PFSK-1 (cell line): ENCODE measurements at regions not wholly inside any gene's neighbourhood (a gene's known extent, or its start where the extent isn't known, plus 50 kb on each side); places are given as distances from the start of the nearest gene placed in this dataset.

Experiments used
- FOXP2 ChIP-seq: optimal IDR thresholded peaks from 2 replicates; pipeline ENCODE3; 2011; ENCODE audit warnings: borderline replicate concordance, control low read depth, inconsistent platforms; ENCODE audit not compliant: insufficient read depth; ENCODE audit errors: extremely low read length, extremely low read depth
- POLR2AphosphoS5 ChIP-seq: IDR thresholded peaks from 2 replicates; pipeline ENCODE4 v1.6.1; 2012; ENCODE audit warnings: low read depth, mild to moderate bottlenecking, control low read depth, low read length, moderate library complexity
- REST ChIP-seq, 2 experiments: IDR thresholded peaks; 2 replicates each; pipeline versions ENCODE4 v1.6.1 to v1.8.0; 2011 to 2012; ENCODE audit warnings: low read depth in 2 of 2, low read length in 2 of 2, control low read depth in 1 of 2, inconsistent platforms in 1 of 2, mild to moderate bottlenecking in 1 of 2, moderate library complexity in 1 of 2; ENCODE audit not compliant: insufficient read depth in 1 of 2
- SIN3A ChIP-seq: IDR thresholded peaks from 2 replicates; pipeline ENCODE4 v1.6.1; 2012; ENCODE audit warnings: mild to moderate bottlenecking, low read length, moderate library complexity, borderline replicate concordance; ENCODE audit not compliant: insufficient read depth
- TAF1 ChIP-seq: IDR thresholded peaks from 2 replicates; pipeline ENCODE4 v1.6.1; 2012; ENCODE audit warnings: low read length, control low read depth, borderline replicate concordance; ENCODE audit not compliant: insufficient read depth

GRCh38 chr2:56018267-56018666, 94.7 kb upstream of the EFEMP1 start:
- TF ChIP-seq SIN3A (no peak), FOXP2 (no peak), TAF1 (no peak), POLR2AphosphoS5 (no peak), REST (IDR thresholded peaks at IDR 0.05; ENCODE audit: insufficient read depth in 1 of 2, low read depth in 2 of 2, low read length in 2 of 2) (no peak)

- TF ChIP-seq SIN3A (no peak), POLR2AphosphoS5 (no peak), TAF1 (no peak), REST (IDR thresholded peaks at IDR 0.05; ENCODE audit: insufficient read depth in 1 of 2, low read depth in 2 of 2, low read length in 2 of 2) (no peak), FOXP2 (no peak)
Measured at GRCh38 chr2:56021136-56021474, 97.5 kb upstream of the EFEMP1 start.

- no peak for TF ChIP-seq POLR2AphosphoS5
- TF ChIP-seq FOXP2: no peak
- no peak for TF ChIP-seq SIN3A
Measured at GRCh38 chr2:56021579-56021978, 98.0 kb upstream of the EFEMP1 start.

- TF ChIP-seq TAF1 (no peak), REST (IDR thresholded peaks at IDR 0.05; ENCODE audit: insufficient read depth in 1 of 2, low read depth in 2 of 2, low read length in 2 of 2) (no peak)
Measured at GRCh38 chr2:56025469-56026193, 102.0 kb upstream of the EFEMP1 start.

GRCh38 chr2:56026828-56027227, 103.2 kb upstream of the EFEMP1 start:
- TF ChIP-seq TAF1 (no peak), REST (IDR thresholded peaks at IDR 0.05; ENCODE audit: insufficient read depth in 1 of 2, low read depth in 2 of 2, low read length in 2 of 2) (no peak), FOXP2 (no peak), SIN3A (no peak), POLR2AphosphoS5 (no peak)
